GM23248 (cell line): ENCODE measurements at regions not wholly inside any gene's neighbourhood (a gene's known extent, or its start where the extent isn't known, plus 50 kb on each side); places are given as distances from the start of the nearest gene placed in this dataset.

Source experiments
- EZH2 ChIP-seq: fragments of 200-600 bp; sonication (generic); IDR thresholded peaks from 2 replicates; pipeline ENCODE4 v1.6.1; 2018; ENCODE audit warnings: antibody characterized with exemption, mild to moderate bottlenecking; ENCODE audit not compliant: insufficient read depth, poor library complexity, severe bottlenecking
- EZH2phosphoT487 ChIP-seq: fragments of 200-600 bp; sonication (generic); IDR thresholded peaks from 2 replicates; pipeline ENCODE4 v1.6.1; 2018; ENCODE audit warnings: antibody characterized with exemption, moderate library complexity, mild to moderate bottlenecking, low read depth; ENCODE audit not compliant: insufficient read depth

- TF ChIP-seq EZH2 (no peak), EZH2phosphoT487 (no peak)
Measured at GRCh38 chr7:159196584-159196983, 51.9 kb upstream of the VIPR2 start.
